GM19324 (cell line): ENCODE measurements at regions not wholly inside any gene's neighbourhood (a gene's known extent, or its start where the extent isn't known, plus 50 kb on each side); places are given as distances from the start of the nearest gene placed in this dataset.

Experiments
- ATAC-seq: cut with Tn5 transposase; IDR thresholded peaks from one replicate; pipeline ENCODE4 v1.9.1; 2021; ENCODE audit warnings: mild to moderate bottlenecking, moderate library complexity; ENCODE audit not compliant: unreplicated experiment, low FRiP score

GRCh38 chr1:193850745-193851144 lies 664.3 kb upstream of the B3GALT2 start:
- no peak for ATAC-seq

- no peak for ATAC-seq
Measured at GRCh38 chr1:193846876-193847604, 660.6 kb upstream of the B3GALT2 start.

- no peak for ATAC-seq
Measured at GRCh38 chr1:193846411-193846810, 660.0 kb upstream of the B3GALT2 start.

- ATAC-seq: no peak
Measured at GRCh38 chr1:193841857-193842256, 655.4 kb upstream of the B3GALT2 start.

GRCh38 chr1:193831465-193831864 lies 645.1 kb upstream of the B3GALT2 start:
- no peak for ATAC-seq

GRCh38 chr1:193827516-193827915 lies 641.1 kb upstream of the B3GALT2 start:
- no peak for ATAC-seq

GRCh38 chr1:193819376-193819775 lies 633.0 kb upstream of the B3GALT2 start:
- ATAC-seq: no peak

DNA sequence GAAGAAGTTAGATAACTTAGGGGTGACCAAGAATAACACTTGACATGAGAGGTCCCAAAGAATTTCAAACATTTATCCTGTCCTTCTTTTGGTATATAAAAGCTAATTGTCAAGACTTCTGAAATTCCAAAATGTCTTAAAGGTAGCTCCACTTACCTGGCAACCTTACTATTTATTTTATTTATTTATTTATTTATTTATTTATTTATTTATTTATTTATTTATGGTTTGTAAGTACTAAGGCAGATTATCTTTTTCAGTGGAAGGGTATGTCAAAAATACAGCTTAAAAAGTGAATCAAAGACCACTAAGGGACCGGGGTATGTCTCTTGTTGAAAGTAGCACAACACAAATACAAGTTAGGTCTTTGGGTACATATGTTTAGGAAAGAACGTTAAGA lies 620.8 kb upstream of the B3GALT2 start:
- ATAC-seq: no peak

DNA sequence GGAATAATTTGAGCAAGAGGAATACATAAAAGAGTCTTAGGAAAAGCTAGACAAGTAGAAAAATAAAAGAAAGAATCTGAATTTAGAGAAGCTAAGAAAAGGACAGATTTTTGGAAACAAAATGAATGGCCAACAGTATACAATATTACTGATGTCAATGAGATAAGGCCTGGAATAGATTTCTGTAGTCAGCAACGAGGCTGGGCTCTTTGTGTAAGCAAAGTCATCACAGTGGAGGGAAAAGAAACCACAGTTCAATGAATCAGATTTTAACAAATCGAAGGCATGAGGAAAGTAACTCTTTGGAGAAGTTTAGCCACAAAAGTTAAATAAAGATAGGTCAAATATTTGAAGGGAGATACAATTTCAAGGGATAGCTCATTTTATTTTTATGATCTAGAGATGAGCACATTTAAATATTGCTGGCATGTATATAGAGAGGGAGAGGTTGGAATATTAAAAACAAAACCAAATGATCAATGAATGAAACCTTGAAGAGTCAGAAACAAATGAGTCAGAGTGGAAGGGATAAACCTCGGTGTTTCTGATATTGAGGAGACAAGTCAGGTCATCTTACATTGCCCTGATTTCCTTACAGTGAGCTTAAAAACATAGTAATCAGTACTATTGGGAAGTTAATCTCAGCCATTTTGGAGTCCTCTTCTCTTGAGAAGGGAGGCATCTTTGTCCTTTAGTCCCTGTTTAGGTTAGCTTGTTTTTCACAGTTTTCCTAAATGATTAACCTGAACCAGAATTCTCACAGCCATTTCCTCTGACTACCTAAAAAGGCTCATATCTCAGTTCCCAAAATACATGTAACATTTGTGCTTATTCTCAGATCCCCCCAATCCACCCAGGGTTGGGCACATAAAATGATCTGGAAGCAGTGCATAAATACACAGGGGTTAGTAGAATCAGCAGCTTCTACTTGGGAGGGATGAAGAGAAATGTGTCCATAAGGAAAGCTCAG lies 620.0 kb upstream of the B3GALT2 start:
- peak; percentile 57 for ATAC-seq

GRCh38 chr1:193799948-193800690 lies 613.7 kb upstream of the B3GALT2 start:
- no peak for ATAC-seq

- no peak for ATAC-seq
Measured at GRCh38 chr1:193799371-193799770, 613.0 kb upstream of the B3GALT2 start.

- no peak for ATAC-seq
Measured at GRCh38 chr1:193794239-193794638, 607.8 kb upstream of the B3GALT2 start.

- ATAC-seq: no peak
Measured at GRCh38 chr1:193791746-193792145, 605.3 kb upstream of the B3GALT2 start.

DNA sequence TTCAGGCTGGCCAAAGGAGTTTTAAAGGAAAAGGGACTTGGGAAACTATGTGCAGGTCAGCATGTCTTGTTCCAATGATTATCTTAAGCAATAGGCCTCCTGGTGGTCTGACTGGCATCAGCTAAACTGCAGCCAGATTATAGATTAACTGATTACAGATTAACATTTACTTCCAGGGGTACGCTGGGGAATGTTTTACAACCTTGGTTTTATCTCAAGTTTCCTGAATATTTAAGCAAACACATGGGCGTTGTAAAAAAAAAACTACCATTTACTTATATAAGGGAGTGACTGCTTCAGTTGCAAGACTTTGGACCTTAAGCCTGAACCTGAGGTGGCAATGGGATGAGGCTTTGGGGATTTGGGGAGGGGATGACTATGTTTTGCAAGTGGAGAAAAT lies 600.6 kb upstream of the B3GALT2 start:
- ATAC-seq: no peak

DNA sequence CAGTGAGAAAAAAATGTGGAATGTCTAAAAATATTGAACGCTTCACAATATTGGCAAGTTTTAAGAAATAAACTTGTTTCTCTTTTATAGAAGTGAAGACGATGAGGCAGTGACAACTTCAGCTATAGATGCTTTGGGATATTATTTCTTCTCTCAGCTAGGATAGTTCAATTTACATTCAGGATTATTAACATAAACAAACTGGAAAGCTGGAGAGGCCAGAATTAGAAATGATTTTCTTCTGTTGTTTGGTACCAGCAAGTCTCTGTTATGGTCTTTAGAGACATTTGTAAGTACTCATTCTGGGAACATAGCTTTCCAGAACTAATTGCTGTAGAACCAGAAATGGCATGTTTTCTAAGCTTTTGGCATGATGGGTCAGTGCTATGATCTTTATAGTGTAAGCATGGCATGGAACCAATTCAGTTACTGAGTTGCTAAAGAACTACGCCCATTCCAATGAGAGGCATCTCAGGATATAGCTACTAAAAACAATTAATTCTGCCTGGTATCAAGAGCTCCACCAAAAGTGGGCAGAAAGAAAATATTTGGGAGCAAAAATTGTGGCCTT lies 599.5 kb upstream of the B3GALT2 start:
- no peak for ATAC-seq

DNA sequence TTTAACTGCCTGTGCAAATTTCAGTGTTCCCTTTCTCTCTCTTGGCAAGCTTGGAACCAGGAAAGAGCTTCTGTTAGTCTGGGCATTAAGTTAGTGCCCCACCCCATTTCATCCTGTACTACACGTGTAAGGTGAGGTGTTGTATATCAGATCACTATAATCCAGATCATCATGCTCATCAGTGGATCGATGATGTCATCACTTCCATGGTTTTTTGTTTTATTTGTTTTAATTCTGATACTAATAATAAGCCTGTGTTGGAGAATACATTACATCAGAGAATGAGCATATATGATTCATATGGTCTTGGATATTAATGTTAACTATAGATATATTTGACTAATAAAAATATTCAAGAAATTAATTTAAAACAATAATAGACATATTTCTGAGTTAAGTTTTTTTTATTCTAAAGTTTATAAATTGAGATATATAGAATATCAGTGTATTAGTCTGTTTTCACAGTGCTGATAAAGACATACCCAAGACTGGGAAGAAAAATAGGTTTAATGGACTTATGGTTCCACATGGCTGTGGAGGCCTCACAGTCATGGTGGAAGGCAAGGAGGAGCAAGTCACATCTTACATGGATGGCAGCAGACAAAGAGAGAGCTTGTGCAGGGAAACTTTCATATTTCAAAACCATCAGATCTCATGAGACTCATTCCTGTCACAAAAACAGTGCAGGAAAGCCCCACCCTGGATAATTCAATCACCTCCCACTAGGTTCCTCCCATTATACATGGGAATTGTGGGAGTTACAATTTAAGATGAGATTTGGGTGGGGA lies 588.3 kb upstream of the B3GALT2 start:
- ATAC-seq: no peak

GRCh38 chr1:193771596-193771995 lies 585.2 kb upstream of the B3GALT2 start:
- no peak for ATAC-seq

GRCh38 chr1:193769651-193770050 lies 583.2 kb upstream of the B3GALT2 start:
- no peak for ATAC-seq

- ATAC-seq: no peak
Measured at GRCh38 chr1:193767886-193768285, 581.5 kb upstream of the B3GALT2 start.

GRCh38 chr1:193766329-193766728 lies 579.9 kb upstream of the B3GALT2 start:
- no peak for ATAC-seq
